B cell (primary cell): ENCODE measurements at regions not wholly inside any gene's neighbourhood (a gene's known extent, or its start where the extent isn't known, plus 50 kb on each side); places are given as distances from the start of the nearest gene placed in this dataset.

Source experiments
- EZH2 ChIP-seq: IDR thresholded peaks from 2 replicates; pipeline ENCODE4 v1.6.1; 2012; ENCODE audit warnings: borderline replicate concordance, low read depth, mild to moderate bottlenecking, moderate library complexity, low read length; ENCODE audit not compliant: insufficient read depth, poor library complexity, severe bottlenecking
- TF ChIP-seq, protein P1 (sequence below): fragments of 200-600 bp; IDR thresholded peaks from one replicate; pipeline ENCODE4 v1.8.0; 2022; ENCODE audit warnings: antibody characterized with exemption, mild to moderate bottlenecking

DNA sequence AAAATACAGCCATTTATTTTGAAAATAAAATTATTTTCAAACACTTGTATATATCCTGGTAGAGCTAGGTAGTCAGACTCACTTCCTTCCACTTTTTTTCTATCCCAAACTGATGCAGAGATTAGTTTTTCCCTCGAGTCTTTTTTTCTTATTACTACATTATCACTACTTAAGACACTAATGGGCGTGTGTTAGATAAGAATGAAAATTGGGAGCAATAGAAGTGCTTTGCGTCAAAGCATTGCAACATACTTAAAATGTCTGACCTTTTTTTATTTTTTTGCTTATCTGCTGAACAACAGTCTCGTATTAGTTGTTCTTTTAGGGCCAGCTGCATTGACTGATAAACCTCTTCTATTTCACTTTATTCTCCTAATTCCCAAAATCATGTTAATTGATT is 1278.7 kb downstream of the CDH12 start:
- TF ChIP-seq, protein P1, sequence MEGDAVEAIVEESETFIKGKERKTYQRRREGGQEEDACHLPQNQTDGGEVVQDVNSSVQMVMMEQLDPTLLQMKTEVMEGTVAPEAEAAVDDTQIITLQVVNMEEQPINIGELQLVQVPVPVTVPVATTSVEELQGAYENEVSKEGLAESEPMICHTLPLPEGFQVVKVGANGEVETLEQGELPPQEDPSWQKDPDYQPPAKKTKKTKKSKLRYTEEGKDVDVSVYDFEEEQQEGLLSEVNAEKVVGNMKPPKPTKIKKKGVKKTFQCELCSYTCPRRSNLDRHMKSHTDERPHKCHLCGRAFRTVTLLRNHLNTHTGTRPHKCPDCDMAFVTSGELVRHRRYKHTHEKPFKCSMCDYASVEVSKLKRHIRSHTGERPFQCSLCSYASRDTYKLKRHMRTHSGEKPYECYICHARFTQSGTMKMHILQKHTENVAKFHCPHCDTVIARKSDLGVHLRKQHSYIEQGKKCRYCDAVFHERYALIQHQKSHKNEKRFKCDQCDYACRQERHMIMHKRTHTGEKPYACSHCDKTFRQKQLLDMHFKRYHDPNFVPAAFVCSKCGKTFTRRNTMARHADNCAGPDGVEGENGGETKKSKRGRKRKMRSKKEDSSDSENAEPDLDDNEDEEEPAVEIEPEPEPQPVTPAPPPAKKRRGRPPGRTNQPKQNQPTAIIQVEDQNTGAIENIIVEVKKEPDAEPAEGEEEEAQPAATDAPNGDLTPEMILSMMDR: no peak
- no peak for TF ChIP-seq EZH2
